SK-N-MC (cell line): ENCODE measurements at regions not wholly inside any gene's neighbourhood (a gene's known extent, or its start where the extent isn't known, plus 50 kb on each side); places are given as distances from the start of the nearest gene placed in this dataset.

Experiments used
- DNase-seq: peaks from one replicate; pipeline ENCODE4 v3.0.0-alpha.2; 2011; ENCODE audit warnings: low read depth, low spot score
- H3K27ac ChIP-seq: fragments of 200-600 bp; sonication (generic); 2 replicates; pipeline ENCODE4 v1.5.1; 2016; ENCODE audit warnings: mixed run types
- H3K36me3 ChIP-seq: fragments of 200-600 bp; sonication (generic); 2 replicates; pipeline ENCODE4 v1.6.1; 2017; ENCODE audit warnings: antibody characterized with exemption, low read length, mixed read lengths; ENCODE audit not compliant: insufficient read depth
- H3K4me3 ChIP-seq: fragments of 200-600 bp; sonication (generic); 2 replicates; pipeline ENCODE4 v1.5.1; 2016
- H3K9ac ChIP-seq: fragments of 200-600 bp; sonication (generic); 2 replicates; pipeline ENCODE4 v1.8.0; 2017; ENCODE audit warnings: mixed run types, mixed read lengths; ENCODE audit not compliant: insufficient read length
- H3K9me3 ChIP-seq: fragments of 200-600 bp; sonication (generic); 2 replicates; pipeline ENCODE4 v1.6.1; 2017; ENCODE audit warnings: low read depth, mild to moderate bottlenecking, antibody characterized with exemption, low read length, moderate library complexity, mixed read lengths
- EZH2 ChIP-seq: fragments of 200-600 bp; sonication (generic); IDR thresholded peaks from one replicate; pipeline ENCODE4 v1.6.1; 2017; ENCODE audit warnings: antibody characterized with exemption
- FOXP2 ChIP-seq: optimal IDR thresholded peaks from 2 replicates; pipeline ENCODE3; 2011; ENCODE audit warnings: mild to moderate bottlenecking, moderate library complexity; ENCODE audit not compliant: insufficient read depth; ENCODE audit errors: extremely low read length, control extremely low read depth
- POLR2AphosphoS5 ChIP-seq: IDR thresholded peaks from 2 replicates; pipeline ENCODE4 v1.6.1; 2012; ENCODE audit warnings: mild to moderate bottlenecking, low read depth, low read length, borderline replicate concordance

DNA sequence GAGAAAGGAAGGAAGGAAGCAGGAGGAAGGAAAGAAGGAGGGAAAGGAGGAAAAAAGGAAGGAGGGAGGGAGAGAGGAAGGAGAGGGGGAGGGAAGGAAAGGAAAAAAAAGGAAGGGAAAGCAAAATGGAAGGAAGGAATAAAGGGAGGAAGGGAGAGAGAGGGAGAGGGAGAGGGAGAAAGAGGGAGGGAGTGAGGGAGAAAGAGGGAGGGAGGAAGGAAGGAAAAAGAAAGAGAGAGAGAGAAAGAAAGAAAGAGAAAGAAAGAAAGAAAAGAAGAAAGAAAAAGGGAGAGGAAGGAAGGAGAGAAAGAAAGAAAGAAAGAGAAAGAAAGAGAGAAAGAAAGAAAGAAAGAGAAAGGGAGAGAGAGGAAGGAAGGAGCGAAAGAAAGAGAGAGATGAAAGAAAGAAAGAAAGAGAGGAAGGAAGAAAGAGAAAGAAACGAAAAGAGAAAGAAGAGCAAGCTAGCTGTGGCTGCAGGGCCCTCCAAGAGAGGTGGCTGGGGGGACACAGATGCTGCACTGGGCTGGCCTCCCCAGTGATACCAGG lies 472.4 kb upstream of the MGMT start:
- Histone ChIP-seq H3K4me3 (no peak overlapping the region), H3K27ac (no peak overlapping the region), H3K36me3 (no peaks in the 10 kb centered on the region), H3K9me3 (no peaks in the 10 kb centered on the region), H3K9ac (no peak overlapping the region)
- TF ChIP-seq FOXP2 (no peak), POLR2AphosphoS5 (no peak), EZH2 (no peak)
- no peak for DNase-seq

DNA sequence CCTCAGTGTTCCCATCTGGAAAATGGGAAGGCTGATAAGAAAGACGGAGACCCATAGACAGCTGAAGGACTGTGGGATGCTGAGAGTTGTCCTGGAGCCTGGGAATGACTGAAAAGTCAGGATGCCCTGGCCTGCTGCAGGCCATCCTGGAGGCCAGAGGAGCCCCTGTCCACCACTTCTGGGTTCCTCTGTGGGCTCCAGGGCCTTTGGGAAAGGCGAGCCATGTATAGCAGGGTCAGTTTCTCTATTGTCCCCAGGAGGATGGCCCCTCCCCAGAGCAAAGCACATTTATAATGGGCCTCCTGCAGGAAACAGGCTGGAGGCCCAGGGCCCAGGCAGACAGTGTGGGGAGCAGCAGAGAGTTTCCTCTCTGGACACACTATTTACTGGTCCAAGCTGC lies 471.4 kb upstream of the MGMT start:
- H3K9ac ChIP-seq, result no peak overlapping the region
- TF ChIP-seq POLR2AphosphoS5, result no peak
- TF ChIP-seq FOXP2, result no peak
- no peak for TF ChIP-seq EZH2
- no peak overlapping the region for H3K4me3 ChIP-seq
- DNase-seq, result no peak
- H3K36me3 ChIP-seq, result no peaks in the 10 kb centered on the region
- H3K9me3 ChIP-seq, result no peaks in the 10 kb centered on the region
- no peak overlapping the region for H3K27ac ChIP-seq

DNA sequence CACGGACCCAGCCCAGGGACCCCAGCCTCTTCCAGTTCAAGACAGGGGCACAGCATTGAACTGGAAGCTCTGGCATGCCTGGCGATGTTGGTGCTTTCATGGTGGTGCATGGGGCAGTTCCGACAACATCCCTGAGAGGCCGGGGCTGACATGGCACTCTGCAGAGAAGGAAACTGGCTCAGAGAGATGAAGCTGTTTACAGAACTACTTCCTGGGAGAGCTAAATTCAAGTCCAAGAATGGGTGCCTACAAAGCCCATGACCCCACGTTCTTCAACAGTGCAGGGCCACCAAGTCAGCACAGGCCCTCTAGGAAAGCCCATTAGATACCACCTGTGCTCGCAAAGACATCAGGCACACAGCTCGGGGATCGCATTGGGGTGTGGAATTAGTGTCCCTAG lies 470.9 kb upstream of the MGMT start:
- Histone ChIP-seq H3K9ac (no peak overlapping the region), H3K36me3 (no peaks in the 10 kb centered on the region), H3K27ac (no peak overlapping the region), H3K9me3 (no peaks in the 10 kb centered on the region), H3K4me3 (no peak overlapping the region)
- no peak for DNase-seq
- no peak for TF ChIP-seq EZH2
- TF ChIP-seq FOXP2, result no peak
- no peak for TF ChIP-seq POLR2AphosphoS5

DNA sequence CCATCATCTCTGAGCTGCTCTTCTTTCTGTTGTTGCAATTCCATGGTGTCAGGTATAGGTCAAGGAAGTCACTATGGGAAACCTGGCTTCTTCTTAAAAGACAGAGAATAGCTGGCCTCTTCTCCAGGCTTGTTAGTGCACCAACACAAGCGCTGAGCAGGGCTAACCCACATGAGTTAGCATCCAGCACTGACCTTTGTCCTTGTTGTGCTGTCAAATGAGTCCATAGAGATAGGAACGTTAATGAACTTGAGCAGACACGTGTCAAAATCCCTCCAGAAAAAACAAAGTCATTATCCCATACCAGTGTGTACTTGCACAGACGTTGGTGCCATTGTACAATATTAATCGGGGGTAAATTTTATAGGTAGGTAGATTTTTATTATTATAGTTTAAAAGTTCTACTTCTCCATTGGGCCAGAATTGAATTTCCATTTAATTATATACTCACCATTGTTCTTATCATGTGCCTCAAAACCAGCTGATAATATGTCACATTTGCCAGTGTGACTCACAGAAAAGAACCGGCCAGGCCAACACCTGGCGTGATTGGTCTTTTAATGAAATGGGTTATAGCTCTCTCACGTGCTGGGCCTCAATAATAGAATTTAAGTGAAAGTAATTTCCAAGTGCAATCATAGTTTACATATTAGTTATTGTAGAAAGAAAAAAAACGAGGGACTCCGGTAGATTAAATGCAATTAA lies 468.8 kb upstream of the MGMT start:
- DNase-seq, result no peak
- no peaks in the 10 kb centered on the region for H3K9me3 ChIP-seq
- no peak overlapping the region for H3K9ac ChIP-seq
- H3K4me3 ChIP-seq, result no peak overlapping the region
- H3K27ac ChIP-seq, result no peak overlapping the region
- TF ChIP-seq FOXP2, result no peak
- no peak for TF ChIP-seq POLR2AphosphoS5
- TF ChIP-seq EZH2, result no peak
- H3K36me3 ChIP-seq, result no peaks in the 10 kb centered on the region

DNA sequence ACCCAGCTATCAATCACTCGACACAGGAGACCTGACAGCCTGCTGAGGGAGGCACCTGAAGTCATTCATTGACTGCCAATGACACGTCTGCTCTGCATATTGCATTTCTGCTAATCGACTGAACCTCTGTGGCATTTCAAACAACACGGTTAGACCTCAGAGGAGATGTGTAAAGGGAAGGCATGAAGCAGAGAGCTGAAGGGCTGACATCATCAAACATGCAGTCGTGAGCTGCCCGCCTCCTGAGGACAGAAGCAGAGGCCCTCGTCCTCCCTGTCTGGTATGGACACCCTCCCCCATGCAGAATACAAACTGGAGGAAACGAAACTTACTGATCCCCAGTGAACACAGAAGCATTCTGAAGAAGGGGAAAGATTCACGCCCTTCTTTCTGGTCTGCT lies 462.6 kb upstream of the MGMT start:
- no peak overlapping the region for H3K4me3 ChIP-seq
- H3K9ac ChIP-seq, result no peak overlapping the region
- H3K27ac ChIP-seq, result no peak overlapping the region
- H3K9me3 ChIP-seq, result no peaks in the 10 kb centered on the region
- H3K36me3 ChIP-seq, result no peaks in the 10 kb centered on the region
- TF ChIP-seq FOXP2, result no peak
- TF ChIP-seq EZH2, result no peak
- no peak for TF ChIP-seq POLR2AphosphoS5
- DNase-seq, result no peak

DNA sequence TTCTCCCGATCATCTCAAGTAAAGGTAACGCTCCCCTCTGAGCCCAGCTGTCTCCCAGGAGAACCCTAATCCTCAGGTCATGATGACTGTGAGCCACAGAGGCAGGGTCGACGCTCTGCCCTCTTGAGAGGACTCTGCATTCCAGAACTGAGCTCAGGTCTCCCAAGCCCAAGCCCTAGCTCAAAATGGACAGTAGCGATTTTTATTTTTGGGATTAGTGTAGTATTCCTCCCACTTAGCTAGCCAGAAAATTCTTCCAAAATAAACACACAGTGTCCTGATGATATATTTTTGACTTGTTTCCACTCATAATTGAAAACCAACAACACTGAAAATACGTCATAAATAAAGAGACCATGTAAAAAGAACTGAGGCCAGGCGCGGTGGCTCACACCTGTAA lies 462.0 kb upstream of the MGMT start:
- DNase-seq, result no peak
- no peaks in the 10 kb centered on the region for H3K36me3 ChIP-seq
- H3K9me3 ChIP-seq, result no peaks in the 10 kb centered on the region
- no peak overlapping the region for H3K4me3 ChIP-seq
- TF ChIP-seq POLR2AphosphoS5, result no peak
- no peak for TF ChIP-seq EZH2
- no peak for TF ChIP-seq FOXP2
- H3K27ac ChIP-seq, result no peak overlapping the region
- H3K9ac ChIP-seq, result no peak overlapping the region

DNA sequence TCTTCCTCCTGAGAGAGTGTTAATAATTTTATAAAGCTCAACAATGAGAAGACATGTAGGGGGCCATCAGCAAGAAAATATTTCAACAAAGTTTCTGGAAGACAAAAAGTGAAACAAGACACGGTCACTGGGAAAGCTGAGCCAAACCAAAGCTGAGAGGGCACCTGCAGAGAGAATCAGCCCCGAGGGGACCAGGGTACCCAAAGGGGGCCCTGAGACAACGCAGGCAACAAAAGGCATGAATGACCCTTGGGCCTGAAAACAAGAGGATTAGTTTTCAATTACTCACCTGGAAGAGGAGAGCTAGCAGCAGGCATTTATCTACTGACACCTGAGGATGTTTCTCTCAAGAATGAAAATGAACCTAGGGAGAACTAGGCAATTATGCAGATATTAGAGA lies 461.2 kb upstream of the MGMT start:
- no peaks in the 10 kb centered on the region for H3K36me3 ChIP-seq
- H3K27ac ChIP-seq, result no peak overlapping the region
- no peaks in the 10 kb centered on the region for H3K9me3 ChIP-seq
- no peak for DNase-seq
- H3K4me3 ChIP-seq, result no peak overlapping the region
- no peak overlapping the region for H3K9ac ChIP-seq
- no peak for TF ChIP-seq FOXP2
- TF ChIP-seq EZH2, result no peak
- no peak for TF ChIP-seq POLR2AphosphoS5

DNA sequence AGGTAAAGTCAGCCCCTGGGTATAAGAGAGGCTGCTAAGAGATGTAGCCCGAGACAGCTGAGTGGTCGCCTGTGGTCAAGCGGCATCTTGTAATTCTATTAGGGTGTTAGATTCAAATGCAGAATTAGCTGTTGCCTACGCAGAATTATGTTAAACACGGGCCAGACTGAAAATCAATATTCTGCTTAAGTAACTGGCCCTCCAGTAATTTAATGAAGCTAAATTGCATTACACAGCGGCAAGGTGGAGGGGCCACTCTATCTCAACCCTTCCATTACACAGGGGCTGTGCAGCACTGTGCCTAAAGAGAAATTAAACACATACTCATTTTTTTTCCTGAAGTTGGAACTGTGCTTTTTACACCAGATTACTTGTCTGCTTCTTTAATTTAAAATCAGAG lies 448.5 kb upstream of the MGMT start:
- no peak for TF ChIP-seq POLR2AphosphoS5
- TF ChIP-seq EZH2, result no peak

More for the DNA sequence above, 448.5 kb upstream of the MGMT start:
- Histone ChIP-seq H3K36me3 (no peaks in the 10 kb centered on the region), H3K9me3 (no peaks in the 10 kb centered on the region), H3K27ac (no peak overlapping the region), H3K9ac (no peak overlapping the region), H3K4me3 (no peak overlapping the region)
- no peak for DNase-seq
